ENCODE measurements at regions not wholly inside any gene's neighbourhood (a gene's known extent, or its start where the extent isn't known, plus 50 kb on each side); places are given as distances from the start of the nearest gene placed in this dataset.

DNA sequence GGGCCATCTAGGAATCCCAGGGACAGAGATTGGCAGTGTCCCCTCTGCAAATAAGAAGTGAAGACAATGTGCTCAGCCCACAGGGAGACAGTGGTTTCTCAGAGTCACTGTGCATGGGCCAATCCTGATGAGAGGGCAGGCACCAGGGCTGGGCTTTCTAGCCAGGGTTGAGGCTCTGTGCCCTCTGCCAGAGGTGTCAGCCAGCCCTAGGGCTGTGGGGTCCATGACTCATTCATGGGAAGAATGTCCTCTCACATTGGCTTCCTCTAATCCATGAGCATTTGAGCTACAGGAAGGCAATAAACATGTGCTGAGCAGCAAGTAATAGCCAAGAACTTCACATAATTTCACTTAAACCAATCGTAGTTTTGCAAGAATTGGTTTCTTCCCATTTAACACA, 482.0 kb upstream of the MGMT start:
- TF ChIP-seq, protein P1, sequence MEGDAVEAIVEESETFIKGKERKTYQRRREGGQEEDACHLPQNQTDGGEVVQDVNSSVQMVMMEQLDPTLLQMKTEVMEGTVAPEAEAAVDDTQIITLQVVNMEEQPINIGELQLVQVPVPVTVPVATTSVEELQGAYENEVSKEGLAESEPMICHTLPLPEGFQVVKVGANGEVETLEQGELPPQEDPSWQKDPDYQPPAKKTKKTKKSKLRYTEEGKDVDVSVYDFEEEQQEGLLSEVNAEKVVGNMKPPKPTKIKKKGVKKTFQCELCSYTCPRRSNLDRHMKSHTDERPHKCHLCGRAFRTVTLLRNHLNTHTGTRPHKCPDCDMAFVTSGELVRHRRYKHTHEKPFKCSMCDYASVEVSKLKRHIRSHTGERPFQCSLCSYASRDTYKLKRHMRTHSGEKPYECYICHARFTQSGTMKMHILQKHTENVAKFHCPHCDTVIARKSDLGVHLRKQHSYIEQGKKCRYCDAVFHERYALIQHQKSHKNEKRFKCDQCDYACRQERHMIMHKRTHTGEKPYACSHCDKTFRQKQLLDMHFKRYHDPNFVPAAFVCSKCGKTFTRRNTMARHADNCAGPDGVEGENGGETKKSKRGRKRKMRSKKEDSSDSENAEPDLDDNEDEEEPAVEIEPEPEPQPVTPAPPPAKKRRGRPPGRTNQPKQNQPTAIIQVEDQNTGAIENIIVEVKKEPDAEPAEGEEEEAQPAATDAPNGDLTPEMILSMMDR (IDR thresholded peaks at IDR 0.05; ENCODE audit: low read depth, low read length, missing input control) = no peak
- no peak for TF ChIP-seq EGR1 (IDR thresholded peaks at IDR 0.05; ENCODE audit: low read depth in 2 of 2)
- no peak for TF ChIP-seq RAD21 (IDR thresholded peaks at IDR 0.05)

All from liver (tissue), 3 donors.